Right lobe of liver (tissue), 6 donors: ENCODE measurements at regions not wholly inside any gene's neighbourhood (a gene's known extent, or its start where the extent isn't known, plus 50 kb on each side); places are given as distances from the start of the nearest gene placed in this dataset.

ENCODE experiments used
- ATAC-seq, 4 donors: fragments of 200-7000 bp; cut with Tn5 transposase; one replicate each; pipeline ENCODE4 v1.9.1; 2020; ENCODE audit warnings: mild to moderate bottlenecking in 4 of 4, moderate library complexity in 4 of 4
- DNase-seq, 3 donors: peaks; one replicate each; pipeline ENCODE4 v3.0.0-alpha.2; 2020
- H3K27ac ChIP-seq, 3 donors: fragments of 200-600 bp; one replicate each; pipeline ENCODE4 v1.8.0; 2022
- H3K27me3 ChIP-seq, 2 donors: fragments of 200-600 bp; one replicate each; pipeline ENCODE4 v1.8.0; 2022
- H3K36me3 ChIP-seq, 4 donors: fragments of 200-600 bp; sonication (generic) in 1 of 4; one replicate each; pipeline versions ENCODE4 v1.5.1 to v1.8.0; 2017 to 2022; ENCODE audit warnings: control low read depth in 1 of 4
- H3K4me1 ChIP-seq, 4 donors: fragments of 200-600 bp; sonication (generic) in 1 of 4; one replicate each; pipeline versions ENCODE4 v1.5.1 to v1.8.0; 2017 to 2022; ENCODE audit warnings: control low read depth in 1 of 4
- H3K4me3 ChIP-seq, 3 donors: fragments of 200-600 bp; one replicate each; pipeline ENCODE4 v1.8.0; 2022
- H3K9me3 ChIP-seq, 4 donors: fragments of 200-600 bp; sonication (generic) in 1 of 4; one replicate each; pipeline versions ENCODE4 v1.5.1 to v1.8.0; 2017 to 2022; ENCODE audit warnings: control low read depth in 1 of 4
- CTCF ChIP-seq, 4 donors: fragments of 200-600 bp in 3 of 4; fragments of 450-650 bp in 1 of 4; IDR thresholded peaks; one replicate each; pipeline versions ENCODE4 v1.5.1 to v1.8.0; 2016 to 2022; ENCODE audit warnings: antibody characterized with exemption in 4 of 4, mild to moderate bottlenecking in 2 of 4
- POLR2A ChIP-seq: fragments of 450-650 bp; IDR thresholded peaks from one replicate; pipeline ENCODE4 v1.6.1; 2017; ENCODE audit warnings: antibody characterized with exemption, mild to moderate bottlenecking
- WGBS: methylation state at CpG from one replicate; pipeline ENCODE4 v1.1.6; 2018; ENCODE audit warnings: low coverage, low lambda C conversion rate; ENCODE audit not compliant: insufficient coverage; ENCODE audit errors: missing lambda C conversion rate; 5-methylcytosine and 5-hydroxymethylcytosine counted together
- intact Hi-C, 2 donors: fragments of 100-400 bp; cut with DNase I; formaldehyde crosslinking; loops; one replicate each; pipeline versions ENCODE4 v1.11.2 to v1.14.1; 2022
- donor health status: DM: no; HTN: yes; CAD: no.
- donor health status: DM: no; HTN: no; CAD: no.
- donor health status: DM: no; HTN: no; CAD: no.
- donor health status: DM: no; HTN: yes; CAD: no.
- donor health status: DM: no; HTN: yes; CAD: no.

GRCh38 chr1:208743361-208743760, 499.2 kb upstream of the PLXNA2 start:
- no peak for TF ChIP-seq POLR2A
- no peak for TF ChIP-seq CTCF (IDR thresholded peaks at IDR 0.05)
- no peaks in the 10 kb centered on the region for H3K27me3 ChIP-seq
- ATAC-seq, result no peak
- no peak overlapping the region for H3K27ac ChIP-seq
- H3K4me1 ChIP-seq, result no peaks in the 10 kb centered on the region
- H3K4me3 ChIP-seq, result no peak overlapping the region
- H3K9me3 ChIP-seq, result no peaks in the 10 kb centered on the region
- WGBS, result 92% methylated on average over 5 of the region's 5 CpGs
- intact Hi-C loops, result no loop called here
- DNase-seq, result no peak
- no peaks in the 10 kb centered on the region for H3K36me3 ChIP-seq

DNA sequence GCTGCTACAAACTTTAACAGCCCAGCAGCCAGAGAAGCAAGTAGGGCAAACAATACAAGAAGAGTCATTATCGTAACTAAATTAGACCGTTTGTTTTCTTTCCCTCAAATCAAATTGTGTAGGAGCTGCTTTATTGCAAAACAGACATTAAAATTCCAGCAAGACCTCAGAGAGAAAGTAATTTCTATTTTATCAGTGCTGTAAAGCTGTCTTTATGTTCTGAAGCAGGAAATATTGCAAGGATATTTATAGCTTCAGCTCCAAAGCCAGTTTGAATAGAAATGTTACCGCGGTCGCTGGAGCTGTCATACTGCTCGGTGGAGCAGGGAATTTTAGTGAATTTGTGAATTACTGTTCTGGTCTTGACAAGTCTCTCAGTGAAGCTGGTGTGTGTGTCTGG, 503.8 kb upstream of the PLXNA2 start:
- TF ChIP-seq POLR2A, result no peak
- no peak for TF ChIP-seq CTCF (IDR thresholded peaks at IDR 0.05)
- Histone ChIP-seq H3K36me3 (no peaks in the 10 kb centered on the region), H3K4me1 (no peaks in the 10 kb centered on the region), H3K27ac (no peak overlapping the region), H3K9me3 (no peaks in the 10 kb centered on the region), H3K4me3 (no peak overlapping the region), H3K27me3 (no peaks in the 10 kb centered on the region)
- 40% methylated on average over 6 of the region's 6 CpGs for WGBS
- DNase-seq (no peak), ATAC-seq (no peak)
- intact Hi-C loops, result no loop called here

GRCh38 chr1:208748387-208749165, 504.4 kb upstream of the PLXNA2 start:
- H3K4me3 ChIP-seq, result no peak overlapping the region
- DNase-seq (no peak), ATAC-seq (no peak)
- no peaks in the 10 kb centered on the region for H3K27me3 ChIP-seq
- H3K27ac ChIP-seq, result no peak overlapping the region
- WGBS, result 66% methylated on average over 6 of the region's 6 CpGs
- intact Hi-C loops, result no loop called here
- no peak for TF ChIP-seq POLR2A
- TF ChIP-seq CTCF (IDR thresholded peaks at IDR 0.05), result no peak
- H3K9me3 ChIP-seq, result no peaks in the 10 kb centered on the region
- H3K36me3 ChIP-seq, result no peaks in the 10 kb centered on the region
- H3K4me1 ChIP-seq, result no peaks in the 10 kb centered on the region

DNA sequence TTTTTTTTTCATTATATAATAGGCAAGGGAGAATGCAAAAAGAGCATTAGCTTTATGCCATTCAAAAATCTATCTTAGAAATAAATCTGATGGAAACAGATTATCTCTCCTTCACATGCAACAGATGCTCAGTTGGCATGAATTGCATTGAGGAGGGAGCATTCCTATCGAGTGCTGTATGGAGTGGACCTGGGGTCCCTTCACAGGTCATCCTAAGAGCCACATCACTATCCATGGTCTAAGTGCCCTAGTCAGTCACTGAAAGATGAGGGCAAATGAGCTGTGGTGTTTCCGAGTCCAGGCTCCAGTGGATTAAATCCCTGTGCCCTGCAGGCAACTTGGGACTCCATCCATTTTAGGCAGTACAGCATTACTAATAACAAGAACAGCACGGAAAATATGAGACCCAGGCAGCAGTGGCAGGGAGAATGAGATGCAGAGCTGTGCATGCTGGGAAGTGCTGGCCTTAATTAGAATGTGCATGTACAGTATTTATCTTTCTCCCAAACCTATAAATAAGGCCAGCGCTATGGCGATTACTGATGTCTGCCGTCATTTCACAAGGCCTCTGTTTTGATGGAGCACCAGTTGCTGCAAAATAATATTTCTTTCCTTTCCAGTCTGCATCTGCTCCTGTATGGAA, 512.3 kb upstream of the PLXNA2 start:
- H3K27me3 ChIP-seq, result no peaks in the 10 kb centered on the region
- intact Hi-C loops, result no loop called here
- no peak overlapping the region for H3K27ac ChIP-seq
- no peak for ATAC-seq
- H3K9me3 ChIP-seq, result no peaks in the 10 kb centered on the region
- no peaks in the 10 kb centered on the region for H3K36me3 ChIP-seq
- no peaks in the 10 kb centered on the region for H3K4me1 ChIP-seq
- no peak overlapping the region for H3K4me3 ChIP-seq
- no peak for DNase-seq
- WGBS, result 71% methylated on average over 4 of the region's 6 CpGs
- TF ChIP-seq POLR2A, result no peak
- TF ChIP-seq CTCF (IDR thresholded peaks at IDR 0.05), result no peak
